ENCODE measurements at regions not wholly inside any gene's neighbourhood (a gene's known extent, or its start where the extent isn't known, plus 50 kb on each side); places are given as distances from the start of the nearest gene placed in this dataset.

- no peaks in the 10 kb centered on the region for H3K9me3 ChIP-seq (ENCODE audit: insufficient read depth, low read length)
- H3K79me2 ChIP-seq (ENCODE audit: low read length): no peaks in the 10 kb centered on the region
- no peak overlapping the region for H3K4me3 ChIP-seq (ENCODE audit: low read length)
- H3K4me1 ChIP-seq (ENCODE audit: low read length): no peaks in the 10 kb centered on the region
- no peak overlapping the region for H2AFZ ChIP-seq (ENCODE audit: low read depth, low read length)
- no peaks in the 10 kb centered on the region for H4K20me1 ChIP-seq (ENCODE audit: insufficient read depth, low read length)
- no peak overlapping the region for H3K27ac ChIP-seq (ENCODE audit: low read length)
- H3K36me3 ChIP-seq (replicated peaks; ENCODE audit: low read depth, low read length): no peaks in the 10 kb centered on the region
- no peak overlapping the region for H3K9ac ChIP-seq (ENCODE audit: low read length)
- H3K27me3 ChIP-seq (ENCODE audit: low read depth, low read length): peaks cover 18% of the 10 kb centered on the region; the same call in 1 of the 2 replicates
- TF ChIP-seq EZH2phosphoT487 (IDR thresholded peaks at IDR 0.05; ENCODE audit: low read depth) (no peak), CTCF (IDR thresholded peaks at IDR 0.05; ENCODE audit: low read depth, low read length) (no peak)
- no peak overlapping the region for H3K4me2 ChIP-seq (ENCODE audit: low read length)
Observed at GRCh38 chr12:111074559-111074958, 154.2 kb upstream of the MYL2 start.

GRCh38 chr12:111073370-111073769 lies 153.0 kb upstream of the MYL2 start:
- Histone ChIP-seq H3K4me3 (ENCODE audit: low read length) (no peak overlapping the region), H3K4me1 (ENCODE audit: low read length) (no peaks in the 10 kb centered on the region), H2AFZ (ENCODE audit: low read depth, low read length) (no peak overlapping the region), H3K9me3 (ENCODE audit: insufficient read depth, low read length) (no peaks in the 10 kb centered on the region), H3K9ac (ENCODE audit: low read length) (no peak overlapping the region), H4K20me1 (ENCODE audit: insufficient read depth, low read length) (no peaks in the 10 kb centered on the region), H3K4me2 (ENCODE audit: low read length) (no peak overlapping the region), H3K79me2 (ENCODE audit: low read length) (no peaks in the 10 kb centered on the region), H3K27ac (ENCODE audit: low read length) (no peak overlapping the region), H3K27me3 (ENCODE audit: low read depth, low read length) (peaks cover 18% of the 10 kb centered on the region; the same call in 1 of the 2 replicates), H3K36me3 (replicated peaks; ENCODE audit: low read depth, low read length) (no peaks in the 10 kb centered on the region)
- no peak for TF ChIP-seq EZH2phosphoT487 (IDR thresholded peaks at IDR 0.05; ENCODE audit: low read depth)
- TF ChIP-seq CTCF (IDR thresholded peaks at IDR 0.05; ENCODE audit: low read depth, low read length): no peak

- no peaks in the 10 kb centered on the region for H3K9me3 ChIP-seq (ENCODE audit: insufficient read depth, low read length)
- H4K20me1 ChIP-seq (ENCODE audit: insufficient read depth, low read length): no peaks in the 10 kb centered on the region
- H3K27ac ChIP-seq (ENCODE audit: low read length): no peak overlapping the region
- TF ChIP-seq EZH2phosphoT487 (IDR thresholded peaks at IDR 0.05; ENCODE audit: low read depth) (no peak), CTCF (IDR thresholded peaks at IDR 0.05; ENCODE audit: low read depth, low read length) (no peak)
- H2AFZ ChIP-seq (ENCODE audit: low read depth, low read length): no peak overlapping the region
- H3K9ac ChIP-seq (ENCODE audit: low read length): no peak overlapping the region
- no peaks in the 10 kb centered on the region for H3K36me3 ChIP-seq (replicated peaks; ENCODE audit: low read depth, low read length)
- no peaks in the 10 kb centered on the region for H3K79me2 ChIP-seq (ENCODE audit: low read length)
- H3K4me1 ChIP-seq (ENCODE audit: low read length): no peaks in the 10 kb centered on the region
- peaks cover 10% of the 10 kb centered on the region; the same call in 1 of the 2 replicates for H3K27me3 ChIP-seq (ENCODE audit: low read depth, low read length)
- no peak overlapping the region for H3K4me3 ChIP-seq (ENCODE audit: low read length)
- no peak overlapping the region for H3K4me2 ChIP-seq (ENCODE audit: low read length)
Observed at GRCh38 chr12:111072299-111072698, 151.9 kb upstream of the MYL2 start.

- no peak overlapping the region for H2AFZ ChIP-seq (ENCODE audit: low read depth, low read length)
- no peaks in the 10 kb centered on the region for H4K20me1 ChIP-seq (ENCODE audit: insufficient read depth, low read length)
- H3K36me3 ChIP-seq (replicated peaks; ENCODE audit: low read depth, low read length): no peaks in the 10 kb centered on the region
- no peak overlapping the region for H3K4me2 ChIP-seq (ENCODE audit: low read length)
- no peak for TF ChIP-seq CTCF (IDR thresholded peaks at IDR 0.05; ENCODE audit: low read depth, low read length)
- TF ChIP-seq EZH2phosphoT487 (IDR thresholded peaks at IDR 0.05; ENCODE audit: low read depth): no peak
- no peak overlapping the region for H3K4me3 ChIP-seq (ENCODE audit: low read length)
- no peaks in the 10 kb centered on the region for H3K79me2 ChIP-seq (ENCODE audit: low read length)
- H3K9ac ChIP-seq (ENCODE audit: low read length): no peak overlapping the region
- no peak overlapping the region for H3K27ac ChIP-seq (ENCODE audit: low read length)
- peaks cover 6% of the 10 kb centered on the region; the same call in 1 of the 2 replicates for H3K27me3 ChIP-seq (ENCODE audit: low read depth, low read length)
- no peaks in the 10 kb centered on the region for H3K9me3 ChIP-seq (ENCODE audit: insufficient read depth, low read length)
- H3K4me1 ChIP-seq (ENCODE audit: low read length): no peaks in the 10 kb centered on the region
Observed at GRCh38 chr12:111069886-111070285, 149.5 kb upstream of the MYL2 start.

Data from OCI-LY3 (cell line).